GM12872 (cell line): ENCODE measurements at regions not wholly inside any gene's neighbourhood (a gene's known extent, or its start where the extent isn't known, plus 50 kb on each side); places are given as distances from the start of the nearest gene placed in this dataset.

Experiments
- CTCF ChIP-seq: IDR thresholded peaks from 3 replicates; pipeline ENCODE4 v1.5.1; 2011; ENCODE audit warnings: low read depth, mild to moderate bottlenecking, low read length, moderate library complexity; ENCODE audit not compliant: insufficient read depth

GRCh38 chr20:39762716-39763115 is 800.6 kb downstream of the DHX35 start:
- TF ChIP-seq CTCF, result no peak

DNA sequence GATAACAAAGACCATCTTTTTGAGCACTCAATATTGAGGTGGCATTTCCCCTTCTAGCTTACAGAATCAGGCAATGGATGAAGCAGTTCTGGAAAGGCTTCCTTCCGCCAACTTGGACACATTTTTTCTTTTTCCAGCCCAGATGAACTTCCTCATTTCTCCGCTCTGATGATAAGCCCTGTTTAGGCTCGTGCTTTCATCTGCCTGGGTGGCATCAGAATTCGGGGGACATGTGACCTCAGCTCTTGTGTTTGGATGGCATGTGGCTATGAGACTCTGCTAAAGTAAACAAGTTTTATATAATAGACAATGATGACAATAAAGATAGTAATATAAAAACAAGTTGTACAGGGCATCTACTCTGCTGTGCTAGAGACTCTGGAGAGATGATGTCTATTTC is 796.7 kb downstream of the DHX35 start:
- no peak for TF ChIP-seq CTCF

DNA sequence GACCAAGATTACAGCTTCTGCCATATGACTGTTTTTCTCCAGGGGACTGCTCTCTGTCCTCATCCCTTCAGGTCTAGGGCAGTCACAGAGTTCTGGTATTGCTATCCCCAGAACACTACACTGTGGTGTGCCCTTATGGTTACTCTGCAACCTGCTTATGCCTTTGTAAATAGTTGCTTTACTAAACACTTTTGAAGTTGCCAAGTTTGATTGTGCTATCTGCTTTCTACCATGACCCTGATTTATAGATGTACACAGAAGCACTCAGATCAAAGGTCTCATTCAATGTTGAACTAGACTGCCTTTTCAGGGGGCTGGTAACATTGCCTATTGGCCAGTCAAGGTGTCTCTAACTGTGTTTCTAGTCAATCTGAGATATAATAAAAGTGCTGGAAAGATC is 794.7 kb downstream of the DHX35 start:
- no peak for TF ChIP-seq CTCF

- TF ChIP-seq CTCF, result no peak
Measured at GRCh38 chr20:39756369-39756768, 794.2 kb downstream of the DHX35 start.

- TF ChIP-seq CTCF, result no peak
Measured at GRCh38 chr20:39752262-39752876, 790.2 kb downstream of the DHX35 start.

DNA sequence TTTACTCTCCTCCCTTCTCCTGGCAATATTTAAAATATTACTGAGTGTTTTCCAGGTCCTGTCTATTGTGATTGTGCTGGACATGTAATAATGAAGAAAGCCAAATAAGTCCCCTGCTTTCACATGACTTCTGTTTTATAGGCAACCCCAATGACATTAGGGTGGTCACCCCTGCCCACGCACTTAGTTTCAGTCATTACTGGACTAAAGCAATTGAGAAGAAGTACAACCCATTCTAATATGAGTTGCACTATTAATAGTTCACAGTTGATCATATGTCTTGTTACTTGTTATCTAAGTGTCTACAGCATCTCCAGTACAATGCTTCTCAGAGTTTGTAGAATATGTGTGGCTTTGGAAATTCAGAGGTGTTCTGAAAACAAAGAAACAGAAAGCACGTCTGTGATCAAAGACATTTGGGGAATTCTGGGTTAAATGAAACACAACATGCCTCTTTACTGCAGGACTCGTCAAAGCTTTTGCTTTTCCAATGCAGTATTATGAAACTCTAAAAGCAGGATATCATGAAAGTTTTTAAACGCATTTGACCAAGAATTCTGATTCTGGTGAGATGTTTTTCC is 789.5 kb downstream of the DHX35 start:
- TF ChIP-seq CTCF, result no peak

DNA sequence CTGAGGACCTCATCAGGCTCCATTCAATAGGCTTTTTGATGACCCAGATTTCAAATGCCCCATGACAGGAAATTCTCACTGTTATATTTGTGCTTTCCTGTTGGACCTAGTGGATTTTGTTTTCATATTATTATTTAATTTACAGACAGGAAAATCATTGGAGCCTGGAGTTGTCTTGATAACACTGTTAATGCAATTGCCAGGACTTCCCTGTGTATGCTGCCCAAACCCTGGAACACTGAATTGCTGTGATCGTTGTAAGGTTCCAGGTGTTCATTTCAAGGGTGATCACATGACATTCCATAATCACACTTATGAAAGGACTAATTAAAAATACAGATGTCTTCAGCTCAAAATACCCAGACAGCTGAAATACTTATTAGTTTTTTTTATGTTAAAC is 783.2 kb downstream of the DHX35 start:
- no peak for TF ChIP-seq CTCF
